T-cell (primary cell): ENCODE measurements at regions not wholly inside any gene's neighbourhood (a gene's known extent, or its start where the extent isn't known, plus 50 kb on each side); places are given as distances from the start of the nearest gene placed in this dataset.

Source experiments
- ATAC-seq, 4 experiments: fragments of 200-7000 bp in 3 of 4; fragments of 150-1000 bp in 1 of 4; cut with Tn5 transposase; replicated peaks in 1 of 4; 1 replicate in 3 of 4; 2 replicates in 1 of 4; pipeline ENCODE4 v1.10.0; 2021; ENCODE audit warnings: moderate library complexity in 3 of 4, mild to moderate bottlenecking in 2 of 4, moderate number of reproducible peaks in 1 of 4
- CTCF ChIA-PET, 2 donors: fragments of 300-600 bp; sonication (Branson Sonifier 250); formaldehyde crosslinking; loops; one replicate each; lab custom pipeline; 2022; ENCODE audit warnings: antibody characterized with exemption in 2 of 2; lab: Charles Lee
- POLR2A ChIA-PET, 2 donors: fragments of 300-600 bp; sonication (Branson Sonifier 250); formaldehyde crosslinking; loops; one replicate each; lab custom pipeline; 2022; ENCODE audit warnings: antibody characterized with exemption in 2 of 2; lab: Charles Lee
- DNase-seq, 35 experiments: peaks; one replicate each; pipeline versions ENCODE4 v3.0.0 to v3.0.0-alpha.2; 2013 to 2023
- H3K27ac ChIP-seq: one replicate; pipeline ENCODE4 v1.5.1; 2013; ENCODE audit warnings: low read length
- H3K27me3 ChIP-seq, 2 experiments: replicated peaks in 1 of 2; 1 replicate in 1 of 2; 2 replicates in 1 of 2; pipeline versions ENCODE4 v1.6.1 to v1.7.0; 2013; ENCODE audit warnings: low read length in 1 of 2, mixed read lengths in 1 of 2; ENCODE audit not compliant: control insufficient read depth in 2 of 2, insufficient read depth in 2 of 2; ENCODE audit errors: extremely low read depth in 1 of 2
- H3K36me3 ChIP-seq, 2 donors: 1 replicate in 1 of 2; 2 replicates in 1 of 2; pipeline versions ENCODE4 v1.6.1 to v1.7.0; 2013; ENCODE audit warnings: low read length in 1 of 2; ENCODE audit not compliant: control insufficient read depth in 2 of 2, insufficient read depth in 1 of 2; ENCODE audit errors: extremely low read depth in 1 of 2
- H3K4me1 ChIP-seq, 2 experiments: 1 replicate in 1 of 2; 2 replicates in 1 of 2; pipeline versions ENCODE4 v1.6.1 to v1.7.0; 2013; ENCODE audit warnings: low read length in 2 of 2, mixed read lengths in 1 of 2; ENCODE audit not compliant: insufficient read depth in 2 of 2, control insufficient read depth in 1 of 2; ENCODE audit errors: extremely low read depth in 1 of 2
- H3K4me3 ChIP-seq, 2 donors: 1 replicate in 1 of 2; 2 replicates in 1 of 2; pipeline versions ENCODE4 v1.5.1 to v1.7.0; 2013; ENCODE audit warnings: mild to moderate bottlenecking in 2 of 2, low read length in 1 of 2, moderate library complexity in 1 of 2; ENCODE audit not compliant: control insufficient read depth in 1 of 2; ENCODE audit errors: extremely low read depth in 1 of 2
- H3K9me3 ChIP-seq: 2 replicates; pipeline ENCODE4 v1.7.0; 2013
- H3K27ac Mint-ChIP-seq, 2 donors: one replicate each; pipeline ENCODE4 v1.8.0; 2020 to 2021; ENCODE audit warnings: mild to moderate bottlenecking in 2 of 2, mixed read lengths in 2 of 2
- H3K27me3 Mint-ChIP-seq, 2 donors: one replicate each; pipeline ENCODE4 v1.8.0; 2021 to 2022; ENCODE audit warnings: mixed read lengths in 2 of 2
- H3K36me3 Mint-ChIP-seq: one replicate; pipeline ENCODE4 v1.8.0; 2021; ENCODE audit warnings: mixed read lengths
- H3K4me1 Mint-ChIP-seq, 3 donors: one replicate each; pipeline ENCODE4 v1.8.0; 2020 to 2022; ENCODE audit warnings: mixed read lengths in 3 of 3, mild to moderate bottlenecking in 1 of 3
- H3K4me3 Mint-ChIP-seq, 3 donors: one replicate each; pipeline ENCODE4 v1.8.0; 2020 to 2022; ENCODE audit warnings: mild to moderate bottlenecking in 3 of 3, mixed read lengths in 3 of 3, moderate library complexity in 3 of 3
- H3K9me3 Mint-ChIP-seq, 3 donors: one replicate each; pipeline ENCODE4 v1.8.0; 2020 to 2022; ENCODE audit warnings: mixed read lengths in 3 of 3
- WGBS: methylation state at CpG from one replicate; pipeline ENCODE4 v1.1.5; 2013; ENCODE audit warnings: missing lambda C conversion rate; ENCODE audit not compliant: insufficient coverage; 5-methylcytosine and 5-hydroxymethylcytosine counted together

DNA sequence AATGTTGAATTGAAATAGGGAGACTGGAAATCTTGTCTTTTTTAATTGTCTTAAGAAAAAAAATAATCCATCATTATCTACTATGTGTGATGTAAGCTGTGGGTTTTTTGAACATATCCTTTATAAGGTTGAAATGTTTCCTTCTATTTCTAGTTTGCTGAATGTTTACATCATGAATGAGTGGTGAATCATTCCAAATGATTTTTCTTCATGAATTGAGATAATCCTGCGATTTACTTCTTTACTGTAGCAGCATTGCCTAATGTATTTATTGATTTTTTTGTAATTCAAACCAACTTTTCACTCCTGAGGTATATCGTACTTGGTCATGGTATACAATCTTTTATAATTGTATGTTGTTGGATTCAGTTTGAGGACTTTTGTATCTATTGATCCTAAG is 607.6 kb upstream of the PFKP start:
- Mint-ChIP-seq H3K27ac (no peak overlapping the region), H3K27me3 (no peaks in the 10 kb centered on the region), H3K4me3 (no peak overlapping the region), H3K9me3 (peaks cover 0 to 9% (median 8%) of the 10 kb centered on the region in 3 donors), H3K4me1 (no peaks in the 10 kb centered on the region), H3K36me3 (peaks cover 5% of the 10 kb centered on the region)
- Histone ChIP-seq H3K9me3 (peaks cover 4% of the 10 kb centered on the region), H3K36me3 (no peaks in the 10 kb centered on the region), H3K4me3 (no peak overlapping the region), H3K27me3 (no peaks in the 10 kb centered on the region), H3K4me1 (no peaks in the 10 kb centered on the region), H3K27ac (no peak overlapping the region)
- CTCF ChIA-PET: no interaction called here
- ATAC-seq (no peak), DNase-seq (no peak)
- POLR2A ChIA-PET: no interaction called here
- no CpG with 5 or more reads among the region's 2 CpGs for WGBS

DNA sequence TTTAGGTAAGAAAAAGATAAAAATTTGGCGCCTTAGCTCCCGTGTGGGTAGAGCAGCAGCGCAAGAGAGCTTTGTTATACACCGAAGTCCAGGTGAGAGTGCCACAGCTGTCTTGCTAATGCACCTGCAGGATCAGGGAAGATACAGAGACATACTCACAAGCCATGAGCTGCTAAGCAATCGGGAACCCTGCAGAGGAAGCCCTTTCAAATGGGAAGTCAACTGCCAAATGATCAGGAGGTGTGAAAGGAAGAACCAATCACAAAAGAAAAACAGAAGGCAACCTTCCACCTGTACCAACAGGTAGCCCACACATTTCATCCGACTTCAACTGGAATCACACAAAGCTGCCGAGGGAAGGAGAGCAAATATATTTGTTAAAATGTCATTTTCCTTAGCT is 610.5 kb upstream of the PFKP start:
- POLR2A ChIA-PET: no interaction called here
- H3K4me3 Mint-ChIP-seq: no peak overlapping the region
- H3K27ac ChIP-seq: no peak overlapping the region
- H3K9me3 ChIP-seq: peaks cover 4% of the 10 kb centered on the region
- peaks cover 0 to 9% (median 5%) of the 10 kb centered on the region in 3 donors for H3K9me3 Mint-ChIP-seq
- no peaks in the 10 kb centered on the region for H3K4me1 Mint-ChIP-seq
- peaks cover 5% of the 10 kb centered on the region for H3K36me3 Mint-ChIP-seq
- H3K4me3 ChIP-seq: no peak overlapping the region
- DNase-seq (no peak), ATAC-seq (no peak)
- no peaks in the 10 kb centered on the region for H3K36me3 ChIP-seq
- WGBS: 69% methylated on average over 3 of the region's 7 CpGs
- no peak overlapping the region for H3K27ac Mint-ChIP-seq
- no peaks in the 10 kb centered on the region for H3K27me3 ChIP-seq
- no peaks in the 10 kb centered on the region for H3K27me3 Mint-ChIP-seq
- no peaks in the 10 kb centered on the region for H3K4me1 ChIP-seq
- CTCF ChIA-PET: no interaction called here

DNA sequence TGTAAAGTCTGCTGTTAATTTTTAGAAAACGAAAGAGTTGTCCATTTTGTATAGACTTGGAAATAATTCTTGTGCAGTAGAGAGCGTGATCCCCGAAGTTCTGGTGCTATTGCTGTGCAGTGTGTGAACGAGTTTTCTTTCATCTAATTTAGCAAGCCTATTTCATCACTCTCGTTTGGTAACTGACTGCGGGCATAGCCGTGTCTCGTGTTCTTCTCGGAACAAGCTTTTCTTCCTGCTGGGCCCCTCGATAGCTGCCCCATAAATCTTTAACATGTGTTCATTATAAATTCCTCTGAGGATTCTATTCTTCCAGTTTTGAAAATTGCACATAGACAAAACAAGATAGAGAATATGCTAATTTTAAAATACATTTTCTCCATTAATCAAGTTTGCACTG is 622.0 kb upstream of the PFKP start:
- Mint-ChIP-seq H3K27ac (no peak overlapping the region), H3K36me3 (no peaks in the 10 kb centered on the region), H3K27me3 (peaks cover 3 to 4% of the 10 kb centered on the region in 2 donors), H3K4me1 (no peaks in the 10 kb centered on the region), H3K9me3 (peaks cover 0 to 6% (median 0%) of the 10 kb centered on the region in 3 donors), H3K4me3 (no peak overlapping the region)
- H3K36me3 ChIP-seq: no peaks in the 10 kb centered on the region
- ATAC-seq (no peak), DNase-seq (no peak)
- CTCF ChIA-PET: no interaction called here
- POLR2A ChIA-PET: no interaction called here
- 100% methylated on average over 1 of the region's 10 CpGs for WGBS
- H3K27me3 ChIP-seq: no peaks in the 10 kb centered on the region
- H3K9me3 ChIP-seq: no peaks in the 10 kb centered on the region
- no peak overlapping the region for H3K4me3 ChIP-seq
- H3K4me1 ChIP-seq: no peaks in the 10 kb centered on the region
- no peak overlapping the region for H3K27ac ChIP-seq

DNA sequence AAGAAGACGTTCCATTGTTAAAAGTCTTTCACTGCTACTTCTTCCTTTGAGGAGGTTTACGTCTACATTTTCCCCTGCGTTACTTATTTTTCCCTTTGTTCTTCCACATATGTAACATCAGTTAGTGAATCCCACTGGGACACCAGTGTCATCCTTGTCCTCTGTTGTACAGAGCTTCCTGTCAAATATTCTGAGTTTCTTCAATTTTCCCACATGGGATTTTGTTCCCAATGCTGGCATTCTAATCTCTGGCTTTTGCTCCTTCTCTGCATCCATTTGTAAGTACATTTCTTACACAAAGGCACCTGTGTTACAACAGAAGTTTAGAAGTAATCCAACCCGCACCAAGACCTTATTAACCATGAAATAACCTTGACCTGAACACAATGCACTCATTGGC is 627.4 kb upstream of the PFKP start:
- H3K4me3 ChIP-seq: no peak overlapping the region
- ChIA-PET CTCF (no interaction called here), POLR2A (no interaction called here)
- H3K4me1 ChIP-seq: no peaks in the 10 kb centered on the region
- no peak overlapping the region for H3K4me3 Mint-ChIP-seq
- H3K27me3 ChIP-seq: peaks cover 0 to 2% of the 10 kb centered on the region in 2 experiments
- H3K36me3 Mint-ChIP-seq: no peaks in the 10 kb centered on the region
- DNase-seq (no peak), ATAC-seq (no peak)
- H3K27me3 Mint-ChIP-seq: peaks cover 3 to 6% of the 10 kb centered on the region in 2 donors
- no peaks in the 10 kb centered on the region for H3K4me1 Mint-ChIP-seq
- H3K27ac Mint-ChIP-seq: no peak overlapping the region
- H3K36me3 ChIP-seq: no peaks in the 10 kb centered on the region
- 81% methylated on average over 3 of the region's 4 CpGs for WGBS
- peaks cover 0 to 3% (median 0%) of the 10 kb centered on the region in 3 donors for H3K9me3 Mint-ChIP-seq
- no peak overlapping the region for H3K27ac ChIP-seq
- H3K9me3 ChIP-seq: no peaks in the 10 kb centered on the region

DNA sequence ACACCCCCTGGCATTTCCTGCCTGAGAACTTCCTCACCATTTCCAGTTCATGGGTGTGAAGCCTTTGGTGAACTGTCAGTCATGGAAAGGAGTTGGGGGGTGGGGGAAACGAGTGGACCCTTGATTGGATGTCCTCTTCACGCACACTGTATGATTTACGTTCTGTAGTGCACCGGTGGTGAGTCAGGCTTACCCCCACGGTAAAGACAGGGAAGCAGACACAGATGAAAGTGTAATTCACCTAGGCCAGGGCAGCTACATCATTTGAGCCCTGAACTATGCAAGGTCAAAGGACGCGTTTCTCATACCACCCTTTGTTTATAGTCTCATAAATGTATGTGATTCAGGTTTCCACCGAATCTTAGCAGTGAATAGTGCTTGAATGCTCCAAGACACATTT is 628.3 kb upstream of the PFKP start:
- 55% methylated on average over 5 of the region's 8 CpGs for WGBS
- Histone ChIP-seq H3K4me3 (no peak overlapping the region), H3K36me3 (no peaks in the 10 kb centered on the region), H3K27ac (no peak overlapping the region), H3K9me3 (no peaks in the 10 kb centered on the region), H3K4me1 (no peaks in the 10 kb centered on the region), H3K27me3 (peaks cover 0 to 2% of the 10 kb centered on the region in 2 experiments)
- POLR2A ChIA-PET: no interaction called here
- Mint-ChIP-seq H3K4me1 (no peaks in the 10 kb centered on the region), H3K27ac (no peak overlapping the region), H3K36me3 (no peaks in the 10 kb centered on the region), H3K27me3 (peaks cover 6 to 8% of the 10 kb centered on the region in 2 donors), H3K9me3 (peaks cover 0 to 3% (median 0%) of the 10 kb centered on the region in 3 donors), H3K4me3 (no peak overlapping the region)
- DNase-seq (no peak), ATAC-seq (no peak)
- CTCF ChIA-PET: no interaction called here

DNA sequence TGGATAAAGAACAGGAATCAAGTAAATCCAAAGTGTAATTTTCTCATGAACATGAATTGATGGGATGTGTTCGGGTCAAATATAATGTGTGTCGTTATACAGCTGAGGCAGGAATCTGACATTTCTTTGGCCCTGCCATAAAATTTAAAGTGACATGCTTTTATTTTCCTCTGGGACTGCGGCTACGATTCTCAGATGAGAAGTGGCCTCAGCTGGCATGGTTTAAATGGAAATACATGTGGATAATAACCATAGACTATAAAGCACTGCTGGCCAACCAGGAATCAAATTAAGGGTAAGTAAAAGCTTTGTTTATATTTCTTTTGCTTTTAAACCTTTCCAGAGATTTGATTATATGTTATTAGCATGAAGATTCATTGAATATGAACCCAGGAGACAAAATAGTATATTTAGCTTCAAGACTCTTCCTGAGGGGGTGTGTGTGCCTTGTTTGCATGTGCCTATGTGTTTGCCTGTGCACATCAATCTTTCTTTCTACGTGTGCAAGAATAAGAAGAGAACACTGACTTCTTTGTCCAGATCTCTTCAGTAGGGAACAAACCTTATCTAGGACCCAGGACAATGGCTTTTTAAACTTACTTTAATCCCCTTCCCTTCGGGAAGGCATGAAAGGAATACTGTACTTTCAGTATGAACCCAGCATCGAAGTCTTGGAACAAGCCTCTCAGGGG is 629.0 kb upstream of the PFKP start:
- Mint-ChIP-seq H3K4me3 (no peak overlapping the region), H3K9me3 (peaks cover 0 to 3% (median 0%) of the 10 kb centered on the region in 3 donors), H3K27ac (no peak overlapping the region), H3K4me1 (no peaks in the 10 kb centered on the region), H3K27me3 (peaks cover 6 to 8% of the 10 kb centered on the region in 2 donors), H3K36me3 (no peaks in the 10 kb centered on the region)
- WGBS: 70% methylated on average over 4 of the region's 7 CpGs
- Histone ChIP-seq H3K36me3 (no peaks in the 10 kb centered on the region), H3K27me3 (peaks cover 0 to 2% of the 10 kb centered on the region in 2 experiments), H3K9me3 (no peaks in the 10 kb centered on the region), H3K4me1 (no peaks in the 10 kb centered on the region), H3K27ac (no peak overlapping the region), H3K4me3 (no peak overlapping the region)
- POLR2A ChIA-PET: no interaction called here
- CTCF ChIA-PET: no interaction called here
- DNase-seq (no peak), ATAC-seq (no peak)
